Hepatocyte (in vitro differentiated cells): ENCODE measurements at regions not wholly inside any gene's neighbourhood (a gene's known extent, or its start where the extent isn't known, plus 50 kb on each side); places are given as distances from the start of the nearest gene placed in this dataset.

ENCODE experiments used
- DNase-seq: peaks from one replicate; pipeline ENCODE4 v3.0.0-alpha.2; 2016; ENCODE audit warnings: low spot score
- H2AFZ ChIP-seq: fragments of 200-600 bp; sonication (generic); 2 replicates; pipeline ENCODE4 v1.6.0; 2016; ENCODE audit warnings: antibody characterized with exemption, mild to moderate bottlenecking
- H3K27ac ChIP-seq: fragments of 200-600 bp; sonication (generic); 2 replicates; pipeline ENCODE4 v1.5.1; 2016; ENCODE audit warnings: mild to moderate bottlenecking
- H3K27me3 ChIP-seq: fragments of 200-600 bp; sonication (generic); 2 replicates; pipeline ENCODE4 v1.6.1; 2016
- H3K36me3 ChIP-seq: fragments of 200-600 bp; sonication (generic); replicated peaks from 2 replicates; pipeline ENCODE4 v1.5.1; 2016; ENCODE audit warnings: low read depth; ENCODE audit not compliant: insufficient read depth
- H3K4me1 ChIP-seq: fragments of 200-600 bp; sonication (generic); 2 replicates; pipeline ENCODE4 v1.5.1; 2016; ENCODE audit warnings: mild to moderate bottlenecking, moderate library complexity; ENCODE audit not compliant: insufficient read depth
- H3K4me2 ChIP-seq: fragments of 200-600 bp; sonication (generic); 2 replicates; pipeline ENCODE4 v1.6.0; 2016
- H3K4me3 ChIP-seq: fragments of 200-600 bp; sonication (generic); 2 replicates; pipeline ENCODE4 v1.5.1; 2016; ENCODE audit warnings: mild to moderate bottlenecking
- H3K79me2 ChIP-seq: fragments of 200-600 bp; sonication (generic); 2 replicates; pipeline ENCODE4 v1.6.0; 2017; ENCODE audit warnings: mild to moderate bottlenecking
- H3K9me2 ChIP-seq: fragments of 200-600 bp; sonication (generic); replicated peaks from 2 replicates; pipeline ENCODE4 v1.6.0; 2017; ENCODE audit warnings: mild to moderate bottlenecking; ENCODE audit not compliant: insufficient read depth
- H3K9me3 ChIP-seq: fragments of 200-600 bp; sonication (generic); 2 replicates; pipeline ENCODE4 v1.5.1; 2016; ENCODE audit warnings: low read depth, mild to moderate bottlenecking
- H4K20me1 ChIP-seq: fragments of 200-600 bp; sonication (generic); 2 replicates; pipeline ENCODE4 v1.6.0; 2016; ENCODE audit warnings: mild to moderate bottlenecking; ENCODE audit not compliant: insufficient read depth, poor library complexity, severe bottlenecking
- CTCF ChIP-seq: fragments of 200-600 bp; sonication (generic); IDR thresholded peaks from 2 replicates; pipeline ENCODE4 v1.5.1; 2016; ENCODE audit warnings: antibody characterized with exemption, mild to moderate bottlenecking; ENCODE audit not compliant: poor library complexity
- EZH2 ChIP-seq: fragments of 200-600 bp; sonication (generic); IDR thresholded peaks from 2 replicates; pipeline ENCODE4 v1.6.1; 2016; ENCODE audit warnings: antibody characterized with exemption, mild to moderate bottlenecking, borderline replicate concordance
- EZH2phosphoT487 ChIP-seq: fragments of 200-600 bp; sonication (generic); IDR thresholded peaks from one replicate; pipeline ENCODE4 v1.6.1; 2018; ENCODE audit warnings: antibody characterized with exemption, mild to moderate bottlenecking, low read depth, moderate library complexity; ENCODE audit not compliant: unreplicated experiment, severe bottlenecking
- WGBS: methylation state at CpG from one replicate; pipeline ENCODE4 v1.1.6; 2016; ENCODE audit warnings: low lambda C conversion rate; ENCODE audit errors: missing lambda C conversion rate; 5-methylcytosine and 5-hydroxymethylcytosine counted together

GRCh38 chr3:22671848-22672247, 531.3 kb upstream of the UBE2E2 start:
- Histone ChIP-seq H3K79me2 (no peaks in the 10 kb centered on the region), H3K4me2 (no peak overlapping the region), H3K27ac (no peak overlapping the region), H3K9me2 (no peaks in the 10 kb centered on the region), H3K4me3 (no peak overlapping the region), H3K9me3 (no peaks in the 10 kb centered on the region), H4K20me1 (no peaks in the 10 kb centered on the region), H3K27me3 (no peaks in the 10 kb centered on the region), H3K36me3 (no peaks in the 10 kb centered on the region), H3K4me1 (no peaks in the 10 kb centered on the region), H2AFZ (no peak overlapping the region)
- DNase-seq = no peak
- TF ChIP-seq EZH2phosphoT487 (no peak), EZH2 (no peak), CTCF (no peak)
- WGBS = 82% methylated on average over 1 of the region's 1 CpG

GRCh38 chr3:22684739-22685138, 518.4 kb upstream of the UBE2E2 start:
- no peak overlapping the region for H3K4me3 ChIP-seq
- no peak for DNase-seq
- no peaks in the 10 kb centered on the region for H3K36me3 ChIP-seq
- TF ChIP-seq CTCF (no peak), EZH2 (no peak), EZH2phosphoT487 (no peak)
- H3K4me1 ChIP-seq = no peaks in the 10 kb centered on the region
- no peaks in the 10 kb centered on the region for H3K9me3 ChIP-seq
- H4K20me1 ChIP-seq = no peaks in the 10 kb centered on the region
- H3K27ac ChIP-seq = no peak overlapping the region
- H3K4me2 ChIP-seq = no peak overlapping the region
- 77% methylated on average over 3 of the region's 3 CpGs for WGBS
- H2AFZ ChIP-seq = no peak overlapping the region
- H3K9me2 ChIP-seq = no peaks in the 10 kb centered on the region
- H3K79me2 ChIP-seq = no peaks in the 10 kb centered on the region
- no peaks in the 10 kb centered on the region for H3K27me3 ChIP-seq

GRCh38 chr3:22685597-22685996, 517.5 kb upstream of the UBE2E2 start:
- H3K27ac ChIP-seq = no peak overlapping the region
- DNase-seq = peak; percentile 30
- no peaks in the 10 kb centered on the region for H3K9me3 ChIP-seq
- H3K27me3 ChIP-seq = no peaks in the 10 kb centered on the region
- no peak overlapping the region for H3K4me3 ChIP-seq
- H3K4me2 ChIP-seq = no peak overlapping the region
- H3K36me3 ChIP-seq = no peaks in the 10 kb centered on the region
- no peaks in the 10 kb centered on the region for H3K4me1 ChIP-seq
- no peaks in the 10 kb centered on the region for H3K79me2 ChIP-seq
- no peak for TF ChIP-seq EZH2
- TF ChIP-seq EZH2phosphoT487 = no peak
- peak; percentile 49 for TF ChIP-seq CTCF
- H4K20me1 ChIP-seq = no peaks in the 10 kb centered on the region
- H3K9me2 ChIP-seq = no peaks in the 10 kb centered on the region
- H2AFZ ChIP-seq = no peak overlapping the region
- WGBS = 76% methylated on average over 2 of the region's 2 CpGs

- H3K27ac ChIP-seq = no peak overlapping the region
- no peaks in the 10 kb centered on the region for H3K4me1 ChIP-seq
- no peak overlapping the region for H3K4me2 ChIP-seq
- no peak for DNase-seq
- TF ChIP-seq EZH2 (no peak), CTCF (no peak)
- H3K79me2 ChIP-seq = no peaks in the 10 kb centered on the region
- H3K9me3 ChIP-seq = no peaks in the 10 kb centered on the region
- H3K27me3 ChIP-seq = no peaks in the 10 kb centered on the region
- no peaks in the 10 kb centered on the region for H3K9me2 ChIP-seq
- H4K20me1 ChIP-seq = no peaks in the 10 kb centered on the region
- WGBS = 72% methylated on average over 2 of the region's 2 CpGs
- H3K4me3 ChIP-seq = no peak overlapping the region
- no peaks in the 10 kb centered on the region for H3K36me3 ChIP-seq
- H2AFZ ChIP-seq = no peak overlapping the region
Measured at GRCh38 chr3:22691407-22691806, 511.7 kb upstream of the UBE2E2 start.
